ENCODE measurements at regions not wholly inside any gene's neighbourhood (a gene's known extent, or its start where the extent isn't known, plus 50 kb on each side); places are given as distances from the start of the nearest gene placed in this dataset.

DNA sequence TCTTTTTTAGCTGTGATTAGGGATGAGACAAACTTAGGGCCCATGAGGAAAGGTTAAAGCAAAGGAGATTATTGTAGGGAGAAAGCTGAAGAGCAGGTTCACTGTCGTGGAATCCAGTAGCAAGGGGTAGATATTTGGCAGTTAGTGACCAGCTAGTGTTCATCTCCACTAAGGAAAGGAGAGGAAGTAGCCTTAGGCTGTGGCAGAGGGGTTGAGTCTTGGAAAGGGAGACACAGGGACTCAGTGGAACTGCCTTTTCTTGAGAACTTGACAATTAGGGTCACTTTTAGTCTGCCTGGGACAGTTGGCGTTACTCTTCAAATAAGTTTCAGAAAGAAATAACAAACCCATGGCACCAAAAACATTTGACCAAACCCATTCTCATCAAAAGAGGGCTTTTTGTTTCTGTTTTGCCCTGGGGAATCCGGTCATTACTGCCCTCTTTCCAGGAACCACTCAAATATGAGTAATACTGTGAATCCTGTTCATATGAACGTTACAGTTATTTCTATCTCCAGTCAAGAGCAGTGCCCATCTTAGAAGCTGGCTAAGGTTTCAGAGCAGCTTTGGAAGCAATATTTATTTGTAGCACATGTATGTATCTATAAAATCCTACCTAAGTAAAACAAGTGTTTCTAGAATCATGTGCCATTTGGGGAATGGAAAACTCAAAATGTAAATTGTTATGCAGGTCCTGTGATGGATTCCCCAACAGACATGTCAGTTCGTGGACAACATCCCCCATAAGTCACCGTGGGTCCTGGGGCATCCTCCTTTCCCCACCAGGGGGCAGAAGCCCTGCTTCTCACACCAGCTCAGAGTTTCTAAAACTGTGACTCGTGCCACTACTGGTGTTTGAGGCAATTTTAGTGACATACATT, 77.3 kb upstream of the PHLPP1 start:
- no peaks in the 10 kb centered on the region for H3K4me1 Mint-ChIP-seq
- no peak overlapping the region for H3K4me3 Mint-ChIP-seq
- H3K36me3 Mint-ChIP-seq (ENCODE audit: low read depth): no peaks in the 10 kb centered on the region
- TF ChIP-seq, protein P1, sequence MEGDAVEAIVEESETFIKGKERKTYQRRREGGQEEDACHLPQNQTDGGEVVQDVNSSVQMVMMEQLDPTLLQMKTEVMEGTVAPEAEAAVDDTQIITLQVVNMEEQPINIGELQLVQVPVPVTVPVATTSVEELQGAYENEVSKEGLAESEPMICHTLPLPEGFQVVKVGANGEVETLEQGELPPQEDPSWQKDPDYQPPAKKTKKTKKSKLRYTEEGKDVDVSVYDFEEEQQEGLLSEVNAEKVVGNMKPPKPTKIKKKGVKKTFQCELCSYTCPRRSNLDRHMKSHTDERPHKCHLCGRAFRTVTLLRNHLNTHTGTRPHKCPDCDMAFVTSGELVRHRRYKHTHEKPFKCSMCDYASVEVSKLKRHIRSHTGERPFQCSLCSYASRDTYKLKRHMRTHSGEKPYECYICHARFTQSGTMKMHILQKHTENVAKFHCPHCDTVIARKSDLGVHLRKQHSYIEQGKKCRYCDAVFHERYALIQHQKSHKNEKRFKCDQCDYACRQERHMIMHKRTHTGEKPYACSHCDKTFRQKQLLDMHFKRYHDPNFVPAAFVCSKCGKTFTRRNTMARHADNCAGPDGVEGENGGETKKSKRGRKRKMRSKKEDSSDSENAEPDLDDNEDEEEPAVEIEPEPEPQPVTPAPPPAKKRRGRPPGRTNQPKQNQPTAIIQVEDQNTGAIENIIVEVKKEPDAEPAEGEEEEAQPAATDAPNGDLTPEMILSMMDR (IDR thresholded peaks at IDR 0.05; ENCODE audit: unreplicated experiment in 3 of 3): peak in 1 of 3 experiments; percentile 13
- peaks cover 10% of the 10 kb centered on the region for H3K9me3 Mint-ChIP-seq
- no peak overlapping the region for H3K27ac Mint-ChIP-seq
- H3K27me3 Mint-ChIP-seq (ENCODE audit: low read depth): peaks cover 4% of the 10 kb centered on the region

DNA sequence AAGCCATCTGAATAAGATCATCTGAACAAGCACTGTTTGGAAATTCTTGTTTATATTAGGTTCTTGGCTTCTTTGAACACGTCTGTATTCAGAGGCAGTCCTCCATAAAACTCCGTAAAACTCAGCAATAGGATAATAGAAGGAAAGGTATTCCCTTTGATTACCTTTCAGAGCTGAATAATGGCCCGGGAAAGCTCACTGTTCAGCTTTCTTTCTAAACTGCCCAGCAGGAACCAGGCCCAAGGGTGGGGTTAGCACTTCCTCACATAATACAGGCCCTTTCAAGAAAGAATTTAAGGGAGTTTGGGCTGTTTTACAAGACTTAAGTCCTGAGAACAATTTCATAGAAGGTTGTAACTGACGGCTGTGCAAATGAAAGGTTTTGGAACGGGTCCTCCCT, 72.2 kb upstream of the PHLPP1 start:
- H3K4me1 Mint-ChIP-seq: no peaks in the 10 kb centered on the region
- peaks cover 12% of the 10 kb centered on the region for H3K9me3 Mint-ChIP-seq
- H3K27me3 Mint-ChIP-seq (ENCODE audit: low read depth): no peaks in the 10 kb centered on the region
- no peak overlapping the region for H3K27ac Mint-ChIP-seq
- H3K36me3 Mint-ChIP-seq (ENCODE audit: low read depth): no peaks in the 10 kb centered on the region
- TF ChIP-seq, protein P1 (IDR thresholded peaks at IDR 0.05; ENCODE audit: unreplicated experiment in 3 of 3): no peak
- H3K4me3 Mint-ChIP-seq: no peak overlapping the region

DNA sequence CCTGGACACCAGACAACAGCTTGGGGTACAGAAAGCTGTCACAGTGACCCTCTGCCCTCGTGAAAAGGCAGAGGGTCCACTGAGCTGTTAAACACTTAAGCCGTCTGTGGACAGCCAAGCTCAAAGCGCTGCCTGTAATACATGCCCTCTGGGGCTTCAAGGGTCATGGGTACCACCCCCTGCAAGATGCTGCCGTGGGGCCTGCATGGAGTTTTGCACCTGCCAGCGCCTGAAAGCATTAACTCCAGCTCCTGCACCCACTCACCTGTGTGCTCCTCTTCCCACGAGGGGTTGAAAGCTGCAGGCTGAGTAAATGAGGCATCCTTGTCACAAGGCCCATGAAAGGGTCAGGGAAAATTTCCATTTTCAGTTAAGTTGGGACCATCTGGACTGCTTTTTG, 70.6 kb upstream of the PHLPP1 start:
- peaks cover 10% of the 10 kb centered on the region for H3K9me3 Mint-ChIP-seq
- TF ChIP-seq, protein P1 (IDR thresholded peaks at IDR 0.05; ENCODE audit: unreplicated experiment in 3 of 3): no peak
- H3K27me3 Mint-ChIP-seq (ENCODE audit: low read depth): no peaks in the 10 kb centered on the region
- no peaks in the 10 kb centered on the region for H3K36me3 Mint-ChIP-seq (ENCODE audit: low read depth)
- H3K4me3 Mint-ChIP-seq: no peak overlapping the region
- no peaks in the 10 kb centered on the region for H3K4me1 Mint-ChIP-seq
- no peak overlapping the region for H3K27ac Mint-ChIP-seq

GRCh38 chr18:62647179-62647578, 68.2 kb upstream of the PHLPP1 start:
- H3K27me3 Mint-ChIP-seq (ENCODE audit: low read depth): no peaks in the 10 kb centered on the region
- H3K27ac Mint-ChIP-seq: no peak overlapping the region
- no peaks in the 10 kb centered on the region for H3K4me1 Mint-ChIP-seq
- no peak overlapping the region for H3K4me3 Mint-ChIP-seq
- no peaks in the 10 kb centered on the region for H3K36me3 Mint-ChIP-seq (ENCODE audit: low read depth)
- peaks cover 4% of the 10 kb centered on the region for H3K9me3 Mint-ChIP-seq
- TF ChIP-seq, protein P1 (IDR thresholded peaks at IDR 0.05; ENCODE audit: unreplicated experiment in 3 of 3): no peak

DNA sequence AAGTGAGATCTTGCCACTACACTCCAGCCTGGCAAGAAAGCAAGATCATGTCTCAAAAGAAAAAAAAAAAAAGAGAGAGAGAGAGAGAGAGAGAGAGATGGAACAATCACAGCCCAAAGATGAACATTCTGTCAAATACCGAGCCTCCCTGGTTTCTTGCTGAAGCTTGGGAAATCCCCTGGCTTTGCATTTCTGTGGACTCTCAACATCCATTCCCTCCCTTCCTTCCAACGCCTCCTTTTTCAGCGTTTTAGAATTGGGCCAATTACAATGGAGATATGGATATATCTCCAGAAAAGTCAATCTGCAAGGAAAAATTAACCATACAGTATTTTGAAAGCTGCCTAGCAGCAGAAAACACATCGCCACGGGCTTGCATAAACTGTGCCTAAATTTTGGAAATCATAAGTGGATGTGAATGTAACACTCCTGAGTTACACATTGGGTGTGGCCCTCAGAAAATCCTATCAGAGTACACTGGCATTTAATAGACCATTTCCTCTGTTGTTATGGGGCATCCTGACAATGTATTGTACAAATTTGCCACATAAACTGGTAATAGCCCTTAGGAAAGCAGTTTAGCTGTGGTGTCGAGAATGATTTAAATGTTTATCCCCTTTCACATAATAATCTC, 67.2 kb upstream of the PHLPP1 start:
- Mint-ChIP-seq H3K4me1 (no peaks in the 10 kb centered on the region), H3K27ac (no peak overlapping the region), H3K4me3 (no peak overlapping the region), H3K27me3 (ENCODE audit: low read depth) (no peaks in the 10 kb centered on the region), H3K9me3 (peaks cover 2% of the 10 kb centered on the region), H3K36me3 (ENCODE audit: low read depth) (no peaks in the 10 kb centered on the region)
- TF ChIP-seq, protein P1 (IDR thresholded peaks at IDR 0.05; ENCODE audit: unreplicated experiment in 3 of 3): no peak
